PC-9 (cell line): ENCODE measurements at regions not wholly inside any gene's neighbourhood (a gene's known extent, or its start where the extent isn't known, plus 50 kb on each side); places are given as distances from the start of the nearest gene placed in this dataset.

ENCODE experiments used
- CTCF ChIP-seq: fragments of 200-600 bp; sonication (generic); conservative IDR thresholded peaks from 2 replicates; pipeline ENCODE4 v1.6.1; 2017; ENCODE audit warnings: mixed run types, antibody characterized with exemption, mild to moderate bottlenecking, moderate library complexity
- EZH2 ChIP-seq: fragments of 200-600 bp; sonication (generic); IDR thresholded peaks from 2 replicates; pipeline ENCODE4 v1.8.0; 2017; ENCODE audit warnings: antibody characterized with exemption, low read depth

- TF ChIP-seq CTCF (no peak), EZH2 (no peak)
Measured at GRCh38 chr20:23200413-23200812, 114.3 kb upstream of the CD93 start.
